Fibroblast of lung (primary cell): ENCODE measurements at regions not wholly inside any gene's neighbourhood (a gene's known extent, or its start where the extent isn't known, plus 50 kb on each side); places are given as distances from the start of the nearest gene placed in this dataset.
"Not testable (repeated sequence)": the region's sequence is repeated elsewhere in the genome, so short reads cannot be mapped to it uniquely, and the experiment has no call there.

Experiments used
- DNase-seq, 2 donors: peaks; one replicate each; pipeline versions ENCODE4 v3.0.0 to v3.0.0-alpha.2; 2010; ENCODE audit warnings: low read depth in 2 of 2
- H2AFZ ChIP-seq: 2 replicates; pipeline ENCODE4 v1.5.1; 2012; ENCODE audit warnings: low read length, control low read depth, inconsistent platforms
- H3K27ac ChIP-seq: 2 replicates; pipeline ENCODE4 v1.5.1; 2011; ENCODE audit warnings: low read length, control low read depth; ENCODE audit not compliant: insufficient read depth
- H3K27me3 ChIP-seq: 2 replicates; pipeline ENCODE4 v1.5.1; 2011; ENCODE audit warnings: mild to moderate bottlenecking, low read length; ENCODE audit not compliant: control insufficient read depth, insufficient read depth
- H3K36me3 ChIP-seq: 2 replicates; pipeline ENCODE4 v1.5.1; 2011; ENCODE audit warnings: low read length; ENCODE audit not compliant: control insufficient read depth, insufficient read depth
- H3K4me1 ChIP-seq: 2 replicates; pipeline ENCODE4 v1.5.1; 2011; ENCODE audit warnings: low read length; ENCODE audit not compliant: control insufficient read depth, insufficient read depth; ENCODE audit errors: extremely low read depth
- H3K4me2 ChIP-seq: 2 replicates; pipeline ENCODE4 v1.5.1; 2011; ENCODE audit warnings: low read length, control low read depth; ENCODE audit not compliant: insufficient read depth; ENCODE audit errors: extremely low read depth
- H3K4me3 ChIP-seq, 4 experiments: fragments of 200-600 bp in 1 of 4; sonication (generic) in 1 of 4; replicated peaks in 1 of 4; 2 replicates each; pipeline ENCODE4 v1.5.1; 2011 to 2016; ENCODE audit warnings: low read length in 4 of 4, low read depth in 3 of 4, mild to moderate bottlenecking in 3 of 4, control low read depth in 2 of 4, inconsistent platforms in 1 of 4, mixed read lengths in 1 of 4; ENCODE audit not compliant: insufficient read depth in 1 of 4; ENCODE audit errors: control extremely low read depth in 1 of 4
- H3K79me2 ChIP-seq: 2 replicates; pipeline ENCODE4 v1.5.1; 2012; ENCODE audit warnings: mild to moderate bottlenecking, low read length, inconsistent platforms; ENCODE audit not compliant: control insufficient read depth, insufficient read depth
- H3K9ac ChIP-seq: 2 replicates; pipeline ENCODE4 v1.5.1; 2011; ENCODE audit warnings: mild to moderate bottlenecking, low read length, control low read depth; ENCODE audit not compliant: insufficient read depth
- H3K9me3 ChIP-seq: 2 replicates; pipeline ENCODE4 v1.5.1; 2012; ENCODE audit warnings: low read depth, low read length; ENCODE audit not compliant: control insufficient read depth, insufficient read depth
- H4K20me1 ChIP-seq: 2 replicates; pipeline ENCODE4 v1.5.1; 2011; ENCODE audit warnings: low read length; ENCODE audit not compliant: control insufficient read depth, insufficient read depth; ENCODE audit errors: extremely low read depth
- CTCF ChIP-seq, 2 donors: IDR thresholded peaks in 1 of 2; conservative IDR thresholded peaks in 1 of 2; 1 replicate in 1 of 2; 2 replicates in 1 of 2; pipeline ENCODE4 v1.5.1; 2011 to 2012; ENCODE audit warnings: low read length in 2 of 2, control low read depth in 1 of 2, inconsistent platforms in 1 of 2, low read depth in 1 of 2, mild to moderate bottlenecking in 1 of 2
- EZH2 ChIP-seq: IDR thresholded peaks from 2 replicates; pipeline ENCODE4 v1.5.1; 2012; ENCODE audit warnings: low read length, control low read depth, mild to moderate bottlenecking; ENCODE audit errors: missing control alignments

- no peak overlapping the region for H3K4me3 ChIP-seq
- TF ChIP-seq CTCF (conservative IDR thresholded peaks at IDR 0.05 in 1 of 2, IDR thresholded peaks at IDR 0.05 in 1 of 2; ENCODE audit: low read depth in 1 of 2, low read length in 2 of 2) (no peak), EZH2 (no peak)
- H4K20me1 ChIP-seq, result no peaks in the 10 kb centered on the region
- H3K4me1 ChIP-seq, result no peaks in the 10 kb centered on the region
- no peak overlapping the region for H3K9ac ChIP-seq
- H3K9me3 ChIP-seq, result no peaks in the 10 kb centered on the region
- H3K27me3 ChIP-seq, result no peaks in the 10 kb centered on the region
- H2AFZ ChIP-seq, result no peak overlapping the region
- no peaks in the 10 kb centered on the region for H3K36me3 ChIP-seq
- DNase-seq, result no peak
- no peak overlapping the region for H3K27ac ChIP-seq
- H3K79me2 ChIP-seq, result no peaks in the 10 kb centered on the region
- H3K4me2 ChIP-seq, result no peak overlapping the region
These were observed 180.5 kb downstream of the KIT start for GRCh38 chr4:54838301-54838700.

- H3K27ac ChIP-seq, result no peak overlapping the region
- H3K36me3 ChIP-seq, result no peaks in the 10 kb centered on the region
- H2AFZ ChIP-seq, result no peak overlapping the region
- DNase-seq, result peak in 1 of 2 donors; percentile 6
- no peaks in the 10 kb centered on the region for H3K79me2 ChIP-seq
- no peaks in the 10 kb centered on the region for H3K27me3 ChIP-seq
- H4K20me1 ChIP-seq, result no peaks in the 10 kb centered on the region
- H3K4me1 ChIP-seq, result no peaks in the 10 kb centered on the region
- H3K4me2 ChIP-seq, result no peak overlapping the region
- H3K9me3 ChIP-seq, result no peaks in the 10 kb centered on the region
- no peak overlapping the region for H3K4me3 ChIP-seq
- TF ChIP-seq CTCF (conservative IDR thresholded peaks at IDR 0.05 in 1 of 2, IDR thresholded peaks at IDR 0.05 in 1 of 2; ENCODE audit: low read depth in 1 of 2, low read length in 2 of 2), result no peak
- no peak for TF ChIP-seq EZH2
- H3K9ac ChIP-seq, result no peak overlapping the region
These were observed 179.9 kb downstream of the KIT start for GRCh38 chr4:54837576-54838140.

GRCh38 chr4:54828361-54828760 lies 170.6 kb downstream of the KIT start:
- not testable (repeated sequence) for H3K36me3 ChIP-seq, H3K27ac ChIP-seq, H2AFZ ChIP-seq, H3K4me3 ChIP-seq, DNase-seq, H3K9ac ChIP-seq, H3K4me1 ChIP-seq, H3K9me3 ChIP-seq, H3K79me2 ChIP-seq, H3K27me3 ChIP-seq, H3K4me2 ChIP-seq, H4K20me1 ChIP-seq
